Caco-2 (cell line): ENCODE measurements at regions not wholly inside any gene's neighbourhood (a gene's known extent, or its start where the extent isn't known, plus 50 kb on each side); places are given as distances from the start of the nearest gene placed in this dataset.

ENCODE experiments used
- BruUV-seq: library from RNA; stranded (reverse); fragments of 400-500 nt; replicated peaks from 2 replicates; lab custom pipeline; 2021; lab: Mats Ljungman, UMichigan
- CTCF ChIA-PET: fragments of 300-600 bp; sonication (Branson Sonifier 250); formaldehyde crosslinking; loops from one replicate; lab custom pipeline; 2022; ENCODE audit warnings: antibody characterized with exemption; lab: Charles Lee
- POLR2A ChIA-PET: fragments of 300-600 bp; sonication (Branson Sonifier 250); formaldehyde crosslinking; loops from one replicate; lab custom pipeline; 2022; ENCODE audit warnings: antibody characterized with exemption; lab: Charles Lee
- DNase-seq, 2 experiments: peaks; one replicate each; pipeline versions ENCODE4 v3.0.0 to v3.0.0-alpha.2; 2020 to 2022
- H3K27me3 ChIP-seq: replicated peaks from 2 replicates; pipeline ENCODE4 v1.6.0; 2011; ENCODE audit warnings: low read length; ENCODE audit not compliant: control insufficient read depth, insufficient read depth
- H3K36me3 ChIP-seq: 2 replicates; pipeline ENCODE4 v1.5.1; 2011; ENCODE audit warnings: low read length; ENCODE audit not compliant: control insufficient read depth, insufficient read depth
- H3K4me1 ChIP-seq: fragments of 250-450 bp; sonication (Bioruptor Pico); 2 replicates; pipeline ENCODE4 v1.5.1; 2020; ENCODE audit warnings: mild to moderate bottlenecking
- H3K4me3 ChIP-seq: 2 replicates; pipeline ENCODE4 v1.5.1; 2011; ENCODE audit warnings: low read depth, mild to moderate bottlenecking, control low read depth, low read length
- H3K9me3 ChIP-seq: fragments of 250-450 bp; sonication (Bioruptor Pico); 2 replicates; pipeline ENCODE4 v1.5.1; 2020; ENCODE audit warnings: mild to moderate bottlenecking, moderate library complexity
- H3K27ac Mint-ChIP-seq: one replicate; pipeline ENCODE4 v1.8.0; 2022; ENCODE audit warnings: mixed read lengths; ENCODE audit not compliant: unreplicated experiment
- H3K27me3 Mint-ChIP-seq: one replicate; pipeline ENCODE4 v1.8.0; 2022; ENCODE audit warnings: mixed read lengths; ENCODE audit not compliant: insufficient read depth, unreplicated experiment
- H3K36me3 Mint-ChIP-seq: one replicate; pipeline ENCODE4 v1.8.0; 2022; ENCODE audit warnings: mild to moderate bottlenecking, mixed read lengths; ENCODE audit not compliant: insufficient read depth, unreplicated experiment
- H3K4me1 Mint-ChIP-seq: one replicate; pipeline ENCODE4 v1.8.0; 2022; ENCODE audit warnings: low read depth, mixed read lengths; ENCODE audit not compliant: unreplicated experiment
- H3K4me3 Mint-ChIP-seq: one replicate; pipeline ENCODE4 v1.8.0; 2022; ENCODE audit warnings: mild to moderate bottlenecking, moderate library complexity, mixed read lengths; ENCODE audit not compliant: unreplicated experiment
- H3K9me3 Mint-ChIP-seq: one replicate; pipeline ENCODE4 v1.8.0; 2022; ENCODE audit warnings: mixed read lengths; ENCODE audit not compliant: unreplicated experiment
- intact Hi-C: fragments of 100-400 bp; cut with micrococcal nuclease; formaldehyde crosslinking; loops from one replicate; pipeline ENCODE4 v1.10.0; 2022; ENCODE audit not compliant: unreplicated experiment
- TF ChIP-seq, protein P1 (sequence below), 2 experiments: fragments of 200-600 bp in 1 of 2; IDR thresholded peaks; 1 replicate in 1 of 2; 2 replicates in 1 of 2; pipeline versions ENCODE4 v1.5.1 to v1.8.0; 2011 to 2022; ENCODE audit warnings: antibody characterized with exemption in 1 of 2, control low read depth in 1 of 2, inconsistent platforms in 1 of 2, low read depth in 1 of 2, low read length in 1 of 2, mild to moderate bottlenecking in 1 of 2, moderate library complexity in 1 of 2; ENCODE audit not compliant: insufficient read depth in 1 of 2, severe bottlenecking in 1 of 2, unreplicated experiment in 1 of 2

DNA sequence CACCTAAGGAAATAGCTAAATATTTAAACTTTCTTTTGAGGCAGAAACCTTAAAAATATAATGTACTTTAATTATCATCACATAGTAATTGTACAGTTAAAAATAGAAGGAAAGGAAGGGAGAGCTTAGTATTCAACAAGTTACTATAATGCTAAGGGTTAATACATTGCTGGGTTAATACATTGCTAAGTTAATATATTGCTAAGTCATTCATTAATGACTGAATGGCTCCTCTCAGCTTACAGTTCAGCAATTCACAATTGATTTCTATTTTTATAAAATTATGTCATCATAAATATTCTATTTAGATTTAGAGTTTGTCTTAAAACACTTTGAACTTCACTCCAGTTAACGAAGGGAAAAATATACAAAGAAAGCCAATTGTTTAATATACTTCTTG lies 207.9 kb downstream of the BMP4 start:
- Mint-ChIP-seq H3K36me3 (no peaks in the 10 kb centered on the region), H3K4me3 (no peak overlapping the region), H3K27me3 (no peaks in the 10 kb centered on the region), H3K4me1 (no peaks in the 10 kb centered on the region), H3K9me3 (peaks cover 6% of the 10 kb centered on the region), H3K27ac (no peak overlapping the region)
- no peaks in the 10 kb centered on the region for H3K27me3 ChIP-seq
- no peak for DNase-seq
- H3K4me1 ChIP-seq, result no peaks in the 10 kb centered on the region
- H3K4me3 ChIP-seq, result no peak overlapping the region
- no peaks in the 10 kb centered on the region for H3K36me3 ChIP-seq
- intact Hi-C loops, result no loop called here
- ChIA-PET CTCF (interaction anchor here (1.0 kb wide), 1 partner anchor 580 kb away, joined by 3 read pairs; no protein-coding TSS in a partner anchor), POLR2A (no interaction called here)
- no TSS peak for BruUV-seq
- H3K9me3 ChIP-seq, result no peaks in the 10 kb centered on the region
- TF ChIP-seq, protein P1, sequence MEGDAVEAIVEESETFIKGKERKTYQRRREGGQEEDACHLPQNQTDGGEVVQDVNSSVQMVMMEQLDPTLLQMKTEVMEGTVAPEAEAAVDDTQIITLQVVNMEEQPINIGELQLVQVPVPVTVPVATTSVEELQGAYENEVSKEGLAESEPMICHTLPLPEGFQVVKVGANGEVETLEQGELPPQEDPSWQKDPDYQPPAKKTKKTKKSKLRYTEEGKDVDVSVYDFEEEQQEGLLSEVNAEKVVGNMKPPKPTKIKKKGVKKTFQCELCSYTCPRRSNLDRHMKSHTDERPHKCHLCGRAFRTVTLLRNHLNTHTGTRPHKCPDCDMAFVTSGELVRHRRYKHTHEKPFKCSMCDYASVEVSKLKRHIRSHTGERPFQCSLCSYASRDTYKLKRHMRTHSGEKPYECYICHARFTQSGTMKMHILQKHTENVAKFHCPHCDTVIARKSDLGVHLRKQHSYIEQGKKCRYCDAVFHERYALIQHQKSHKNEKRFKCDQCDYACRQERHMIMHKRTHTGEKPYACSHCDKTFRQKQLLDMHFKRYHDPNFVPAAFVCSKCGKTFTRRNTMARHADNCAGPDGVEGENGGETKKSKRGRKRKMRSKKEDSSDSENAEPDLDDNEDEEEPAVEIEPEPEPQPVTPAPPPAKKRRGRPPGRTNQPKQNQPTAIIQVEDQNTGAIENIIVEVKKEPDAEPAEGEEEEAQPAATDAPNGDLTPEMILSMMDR (IDR thresholded peaks at IDR 0.05; ENCODE audit: insufficient read depth in 1 of 2, low read depth in 1 of 2, low read length in 1 of 2, severe bottlenecking in 1 of 2, unreplicated experiment in 1 of 2), result no peak

DNA sequence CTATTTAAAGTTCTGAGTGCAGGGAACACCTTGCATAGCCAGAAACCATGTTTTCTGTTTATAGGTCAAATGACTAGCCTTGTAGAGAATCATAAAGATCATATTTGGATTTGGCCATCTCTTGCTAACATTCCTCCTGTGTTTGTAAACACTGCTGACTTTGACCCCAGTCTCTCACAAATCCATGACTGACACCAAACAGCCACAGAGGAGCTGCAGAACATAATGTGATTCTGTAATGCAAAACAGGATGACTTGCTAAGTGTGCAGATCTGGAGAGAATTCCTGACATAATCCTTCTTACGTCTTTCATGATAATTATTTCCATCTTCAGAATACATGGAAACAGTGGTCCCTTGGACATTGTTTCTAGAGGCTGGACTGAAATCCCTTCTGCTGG lies 211.8 kb downstream of the BMP4 start:
- no peak overlapping the region for H3K4me3 ChIP-seq
- POLR2A ChIA-PET, result no interaction called here
- no TSS peak for BruUV-seq
- no peaks in the 10 kb centered on the region for H3K36me3 ChIP-seq
- no peak overlapping the region for H3K4me3 Mint-ChIP-seq
- peaks cover 13% of the 10 kb centered on the region for H3K4me1 Mint-ChIP-seq
- H3K27ac Mint-ChIP-seq, result no peak overlapping the region
- H3K9me3 Mint-ChIP-seq, result no peaks in the 10 kb centered on the region
- H3K9me3 ChIP-seq, result no peaks in the 10 kb centered on the region
- H3K27me3 Mint-ChIP-seq, result no peaks in the 10 kb centered on the region
- no peaks in the 10 kb centered on the region for H3K27me3 ChIP-seq
- no peaks in the 10 kb centered on the region for H3K4me1 ChIP-seq
- no peak for DNase-seq
- intact Hi-C loops, result no loop called here
- peaks cover 5% of the 10 kb centered on the region for H3K36me3 Mint-ChIP-seq
- TF ChIP-seq, protein P1 (IDR thresholded peaks at IDR 0.05; ENCODE audit: insufficient read depth in 1 of 2, low read depth in 1 of 2, low read length in 1 of 2, severe bottlenecking in 1 of 2, unreplicated experiment in 1 of 2), result no peak
- CTCF ChIA-PET, result no interaction called here

DNA sequence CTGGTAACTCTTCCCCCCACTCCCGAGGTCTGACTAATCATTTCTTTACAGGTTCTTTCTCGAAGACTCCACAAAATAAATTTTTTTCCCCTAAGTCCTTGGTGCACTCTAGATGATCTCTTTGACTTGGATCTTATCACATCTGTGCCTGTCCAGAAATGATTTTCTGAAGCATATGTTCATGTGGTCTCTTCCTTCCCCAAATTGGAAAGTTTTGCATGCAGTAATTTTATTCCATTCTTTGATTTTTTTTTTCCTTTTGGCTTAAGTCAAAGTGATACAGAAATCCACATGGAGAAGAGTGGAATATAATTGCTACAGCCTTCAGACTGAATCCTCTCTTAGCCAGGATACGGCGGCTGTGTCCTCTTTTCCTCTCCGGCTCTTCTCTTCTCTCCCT lies 213.3 kb downstream of the BMP4 start:
- Mint-ChIP-seq H3K9me3 (no peaks in the 10 kb centered on the region), H3K27me3 (no peaks in the 10 kb centered on the region), H3K27ac (no peak overlapping the region), H3K36me3 (peaks cover 5% of the 10 kb centered on the region), H3K4me3 (no peak overlapping the region), H3K4me1 (peaks cover 13% of the 10 kb centered on the region)
- Histone ChIP-seq H3K36me3 (no peaks in the 10 kb centered on the region), H3K4me1 (no peaks in the 10 kb centered on the region), H3K27me3 (no peaks in the 10 kb centered on the region), H3K9me3 (no peaks in the 10 kb centered on the region), H3K4me3 (no peak overlapping the region)
- no TSS peak for BruUV-seq
- no peak for DNase-seq
- ChIA-PET CTCF (no interaction called here), POLR2A (no interaction called here)
- intact Hi-C loops, result no loop called here
- TF ChIP-seq, protein P1 (IDR thresholded peaks at IDR 0.05; ENCODE audit: insufficient read depth in 1 of 2, low read depth in 1 of 2, low read length in 1 of 2, severe bottlenecking in 1 of 2, unreplicated experiment in 1 of 2), result no peak
